ENCODE measurements at regions not wholly inside any gene's neighbourhood (a gene's known extent, or its start where the extent isn't known, plus 50 kb on each side); places are given as distances from the start of the nearest gene placed in this dataset.

- intact Hi-C loops (cut with micrococcal nuclease; ENCODE audit: unreplicated experiment) = no loop called here
- Histone ChIP-seq H3K9me3 (ENCODE audit: low read depth, low read length, poor library complexity, severe bottlenecking) (peaks cover 28% of the 10 kb centered on the region), H3K4me1 (ENCODE audit: insufficient read depth, low read length, poor library complexity, severe bottlenecking) (no peaks in the 10 kb centered on the region), H3K36me3 (ENCODE audit: insufficient read depth, low read length, poor library complexity, severe bottlenecking) (no peaks in the 10 kb centered on the region), H3K27me3 (replicated peaks; ENCODE audit: insufficient read depth, low read depth, low read length, poor library complexity) (no peaks in the 10 kb centered on the region), H3K27ac (ENCODE audit: low read depth, low read length, poor library complexity, severe bottlenecking) (no peak overlapping the region), H3K4me3 (ENCODE audit: low read depth, low read length, poor library complexity, severe bottlenecking) (no peak overlapping the region)
- POLR2A ChIA-PET (ENCODE audit: low non-redundant PET) = no interaction called here
- no TSS peak for BruUV-seq (replicated peaks)
- DNase-seq (ENCODE audit: low spot score) = no peak
- CTCF ChIA-PET = no interaction called here
- no peak for TF ChIP-seq EZH2 (IDR thresholded peaks at IDR 0.05; ENCODE audit: borderline replicate concordance, low read depth, low read length, poor library complexity, severe bottlenecking)
- TF ChIP-seq CTCF (conservative IDR thresholded peaks at IDR 0.05; ENCODE audit: low read depth, low read length) = no peak
Measured at GRCh38 chr16:35198223-35199199, 1739.1 kb downstream of the TP53TG3F start.

GRCh38 chr16:35200662-35201061, 1741.2 kb downstream of the TP53TG3F start:
- H3K9me3 ChIP-seq (ENCODE audit: low read depth, low read length, poor library complexity, severe bottlenecking) = peaks cover 25% of the 10 kb centered on the region
- intact Hi-C loops (cut with micrococcal nuclease; ENCODE audit: unreplicated experiment) = no loop called here
- BruUV-seq (replicated peaks) = no TSS peak

GRCh38 chr16:35201151-35201550, 1741.7 kb downstream of the TP53TG3F start:
- H3K27ac ChIP-seq (ENCODE audit: low read depth, low read length, poor library complexity, severe bottlenecking) = no peak overlapping the region
- no peak for DNase-seq (ENCODE audit: low spot score)
- no peaks in the 10 kb centered on the region for H3K27me3 ChIP-seq (replicated peaks; ENCODE audit: insufficient read depth, low read depth, low read length, poor library complexity)
- no peaks in the 10 kb centered on the region for H3K36me3 ChIP-seq (ENCODE audit: insufficient read depth, low read length, poor library complexity, severe bottlenecking)
- intact Hi-C loops (cut with micrococcal nuclease; ENCODE audit: unreplicated experiment) = no loop called here
- H3K4me3 ChIP-seq (ENCODE audit: low read depth, low read length, poor library complexity, severe bottlenecking) = no peak overlapping the region
- TF ChIP-seq CTCF (conservative IDR thresholded peaks at IDR 0.05; ENCODE audit: low read depth, low read length) = no peak
- TF ChIP-seq EZH2 (IDR thresholded peaks at IDR 0.05; ENCODE audit: borderline replicate concordance, low read depth, low read length, poor library complexity, severe bottlenecking) = no peak
- ChIA-PET CTCF (no interaction called here), POLR2A (ENCODE audit: low non-redundant PET) (no interaction called here)
- no peaks in the 10 kb centered on the region for H3K4me1 ChIP-seq (ENCODE audit: insufficient read depth, low read length, poor library complexity, severe bottlenecking)
- H3K9me3 ChIP-seq (ENCODE audit: low read depth, low read length, poor library complexity, severe bottlenecking) = peaks cover 25% of the 10 kb centered on the region
- no TSS peak for BruUV-seq (replicated peaks)

More at GRCh38 chr16:35200662-35201061, 1741.2 kb downstream of the TP53TG3F start:
- no peak for DNase-seq (ENCODE audit: low spot score)
- Histone ChIP-seq H3K4me1 (ENCODE audit: insufficient read depth, low read length, poor library complexity, severe bottlenecking) (no peaks in the 10 kb centered on the region), H3K4me3 (ENCODE audit: low read depth, low read length, poor library complexity, severe bottlenecking) (no peak overlapping the region), H3K27me3 (replicated peaks; ENCODE audit: insufficient read depth, low read depth, low read length, poor library complexity) (no peaks in the 10 kb centered on the region), H3K36me3 (ENCODE audit: insufficient read depth, low read length, poor library complexity, severe bottlenecking) (no peaks in the 10 kb centered on the region), H3K27ac (ENCODE audit: low read depth, low read length, poor library complexity, severe bottlenecking) (no peak overlapping the region)
- ChIA-PET POLR2A (ENCODE audit: low non-redundant PET) (no interaction called here), CTCF (no interaction called here)
- TF ChIP-seq CTCF (conservative IDR thresholded peaks at IDR 0.05; ENCODE audit: low read depth, low read length) = no peak
- TF ChIP-seq EZH2 (IDR thresholded peaks at IDR 0.05; ENCODE audit: borderline replicate concordance, low read depth, low read length, poor library complexity, severe bottlenecking) = no peak
